H9 (cell line): ENCODE measurements at regions not wholly inside any gene's neighbourhood (a gene's known extent, or its start where the extent isn't known, plus 50 kb on each side); places are given as distances from the start of the nearest gene placed in this dataset.

Experiments used
- DNase-seq: peaks from one replicate; pipeline ENCODE4 v3.0.0-alpha.2; 2017
- H2AFZ ChIP-seq: one replicate; pipeline ENCODE4 v1.6.1; 2013; ENCODE audit warnings: mild to moderate bottlenecking, low read length, control low read depth, moderate library complexity
- H2AK5ac ChIP-seq: 2 replicates; pipeline ENCODE4 v1.6.1; 2013; ENCODE audit warnings: low read length, control low read depth, mixed read lengths; ENCODE audit not compliant: insufficient read length
- H2BK120ac ChIP-seq: one replicate; pipeline ENCODE4 v1.6.1; 2013; ENCODE audit warnings: low read depth, mild to moderate bottlenecking, low read length, control low read depth, inconsistent platforms; ENCODE audit not compliant: poor library complexity, severe bottlenecking
- H2BK12ac ChIP-seq: 2 replicates; pipeline ENCODE4 v1.6.1; 2013; ENCODE audit warnings: low read length, control low read depth, mixed read lengths, low read depth; ENCODE audit not compliant: insufficient read length
- H2BK15ac ChIP-seq: 2 replicates; pipeline ENCODE4 v1.6.1; 2013; ENCODE audit warnings: low read depth, low read length, control low read depth
- H2BK20ac ChIP-seq: one replicate; pipeline ENCODE4 v1.6.1; 2013; ENCODE audit warnings: low read depth, mild to moderate bottlenecking, low read length, control low read depth, inconsistent platforms; ENCODE audit not compliant: poor library complexity, severe bottlenecking
- H2BK5ac ChIP-seq: 2 replicates; pipeline ENCODE4 v1.6.1; 2013; ENCODE audit warnings: low read length, control low read depth, mixed read lengths; ENCODE audit not compliant: insufficient read length
- H3K14ac ChIP-seq: 2 replicates; pipeline ENCODE4 v1.6.1; 2013; ENCODE audit warnings: low read length, control low read depth; ENCODE audit not compliant: insufficient read depth
- H3K18ac ChIP-seq: 2 replicates; pipeline ENCODE4 v1.6.1; 2013; ENCODE audit warnings: low read depth, mild to moderate bottlenecking, mixed read lengths, low read length, control low read depth; ENCODE audit not compliant: insufficient read length
- H3K23ac ChIP-seq: 2 replicates; pipeline ENCODE4 v1.6.1; 2013; ENCODE audit warnings: low read length, control low read depth, mixed read lengths, low read depth; ENCODE audit not compliant: insufficient read length
- H3K23me2 ChIP-seq: 2 replicates; pipeline ENCODE4 v1.6.1; 2013; ENCODE audit warnings: low read depth, mild to moderate bottlenecking, mixed read lengths, low read length, control low read depth; ENCODE audit not compliant: insufficient read length, poor library complexity, severe bottlenecking
- H3K27ac ChIP-seq: 2 replicates; pipeline ENCODE4 v1.5.1; 2013; ENCODE audit warnings: low read length, control low read depth, mixed read lengths, low read depth; ENCODE audit not compliant: insufficient read length
- H3K27me3 ChIP-seq: 2 replicates; pipeline ENCODE4 v1.6.1; 2013; ENCODE audit warnings: low read length, control low read depth, inconsistent platforms; ENCODE audit not compliant: insufficient read depth
- H3K4ac ChIP-seq: 2 replicates; pipeline ENCODE4 v1.6.1; 2013; ENCODE audit warnings: low read depth, mild to moderate bottlenecking, control low read depth, inconsistent platforms, low read length, moderate library complexity
- H3K4me1 ChIP-seq: 2 replicates; pipeline ENCODE4 v1.6.1; 2013; ENCODE audit warnings: low read length, control low read depth, inconsistent platforms; ENCODE audit not compliant: insufficient read depth
- H3K4me2 ChIP-seq: 2 replicates; pipeline ENCODE4 v1.6.1; 2013; ENCODE audit warnings: low read length, control low read depth, mixed read lengths; ENCODE audit not compliant: insufficient read length, insufficient read depth
- H3K56ac ChIP-seq: 2 replicates; pipeline ENCODE4 v1.6.1; 2013; ENCODE audit warnings: low read depth, mild to moderate bottlenecking, mixed read lengths, low read length, control low read depth; ENCODE audit not compliant: insufficient read length
- H3K79me1 ChIP-seq: 2 replicates; pipeline ENCODE4 v1.6.1; 2013; ENCODE audit warnings: low read depth, mild to moderate bottlenecking, moderate library complexity, low read length, control low read depth, inconsistent platforms; ENCODE audit not compliant: insufficient read depth, poor library complexity, severe bottlenecking
- H3K79me2 ChIP-seq: 2 replicates; pipeline ENCODE4 v1.6.1; 2013; ENCODE audit warnings: low read length, control low read depth, inconsistent platforms; ENCODE audit not compliant: insufficient read depth
- H3K9ac ChIP-seq: 2 replicates; pipeline ENCODE4 v1.6.1; 2013; ENCODE audit warnings: low read length, control low read depth, mixed read lengths; ENCODE audit not compliant: insufficient read length; ENCODE audit errors: extremely low read depth
- H3K9me3 ChIP-seq: one replicate; pipeline ENCODE4 v1.6.1; 2013; ENCODE audit warnings: low read depth, low read length, inconsistent platforms; ENCODE audit not compliant: control insufficient read depth
- H3T11ph ChIP-seq: one replicate; pipeline ENCODE4 v1.6.1; 2013; ENCODE audit warnings: mild to moderate bottlenecking, low read length, control low read depth, inconsistent platforms
- H4K20me1 ChIP-seq: one replicate; pipeline ENCODE4 v1.6.1; 2013; ENCODE audit not compliant: control insufficient read depth, insufficient read length, insufficient read depth
- H4K5ac ChIP-seq: 2 replicates; pipeline ENCODE4 v1.6.1; 2013; ENCODE audit warnings: low read depth, mild to moderate bottlenecking, mixed read lengths, low read length, control low read depth; ENCODE audit not compliant: insufficient read length
- H4K8ac ChIP-seq: replicated peaks from 2 replicates; pipeline ENCODE4 v1.6.1; 2013; ENCODE audit warnings: low read length, control low read depth, mixed read lengths, low read depth; ENCODE audit not compliant: insufficient read length
- H4K91ac ChIP-seq: 2 replicates; pipeline ENCODE4 v1.6.1; 2013; ENCODE audit warnings: low read depth, mild to moderate bottlenecking, moderate library complexity, mixed read lengths, low read length, control low read depth; ENCODE audit not compliant: insufficient read length
- H3K27ac Mint-ChIP-seq, 3 experiments: 2 replicates in 2 of 3; 3 replicates in 1 of 3; pipeline ENCODE4 v1.8.0; 2020 to 2021; ENCODE audit warnings: mixed read lengths in 3 of 3, mild to moderate bottlenecking in 1 of 3, moderate library complexity in 1 of 3
- H3K27me3 Mint-ChIP-seq: 2 replicates; pipeline ENCODE4 v1.8.0; 2021; ENCODE audit warnings: low read depth, mild to moderate bottlenecking, moderate library complexity, mixed read lengths
- H3K36me3 Mint-ChIP-seq, 3 experiments: 2 replicates in 2 of 3; 3 replicates in 1 of 3; pipeline ENCODE4 v1.8.0; 2020 to 2021; ENCODE audit warnings: low read depth in 3 of 3, mixed read lengths in 3 of 3; ENCODE audit not compliant: insufficient read depth in 1 of 3
- H3K4me1 Mint-ChIP-seq, 2 experiments: 2 replicates each; pipeline ENCODE4 v1.8.0; 2020; ENCODE audit warnings: mixed read lengths in 2 of 2
- H3K4me3 Mint-ChIP-seq, 2 experiments: 2 replicates in 1 of 2; 3 replicates in 1 of 2; pipeline ENCODE4 v1.8.0; 2020 to 2021; ENCODE audit warnings: mild to moderate bottlenecking in 2 of 2, mixed read lengths in 2 of 2, moderate library complexity in 1 of 2
- H3K9me3 Mint-ChIP-seq, 2 experiments: 2 replicates in 1 of 2; 3 replicates in 1 of 2; pipeline ENCODE4 v1.8.0; 2020; ENCODE audit warnings: mild to moderate bottlenecking in 2 of 2, mixed read lengths in 2 of 2, moderate library complexity in 1 of 2
- CTCF ChIP-seq: fragments of 200-600 bp; sonication (generic); conservative IDR thresholded peaks from 3 replicates; pipeline ENCODE4 v1.8.0; 2021; ENCODE audit warnings: antibody characterized with exemption, mild to moderate bottlenecking
- WGBS: extraction: QIAGEN DNeasy Blood & Tissue Kit; methylation state at CpG from one replicate; pipeline ENCODE4 v1.1.7; 2013; ENCODE audit warnings: missing lambda C conversion rate, low lambda C conversion rate, mixed read lengths; ENCODE audit not compliant: insufficient read length; ENCODE audit errors: extremely low coverage; 5-methylcytosine and 5-hydroxymethylcytosine counted together

GRCh38 chr5:91495699-91496098 lies 112.6 kb upstream of the ARRDC3 start:
- no peak for DNase-seq
- Histone ChIP-seq H3K4ac (no peak overlapping the region), H3T11ph (no peak overlapping the region), H3K27me3 (no peaks in the 10 kb centered on the region), H2BK120ac (no peak overlapping the region), H3K4me2 (no peak overlapping the region), H2AK5ac (no peak overlapping the region), H3K18ac (no peak overlapping the region), H2BK15ac (no peak overlapping the region), H4K8ac (no peak overlapping the region), H3K79me2 (no peaks in the 10 kb centered on the region), H2BK12ac (no peak overlapping the region), H3K23me2 (no peaks in the 10 kb centered on the region), H3K27ac (no peak overlapping the region), H3K4me1 (no peaks in the 10 kb centered on the region), H4K91ac (no peak overlapping the region), H3K79me1 (no peaks in the 10 kb centered on the region), H3K9me3 (no peaks in the 10 kb centered on the region), H4K5ac (no peak overlapping the region), H2AFZ (no peak overlapping the region), H3K56ac (no peak overlapping the region), H3K23ac (no peak overlapping the region), H2BK20ac (no peak overlapping the region), H4K20me1 (no peaks in the 10 kb centered on the region), H3K9ac (no peak overlapping the region), H2BK5ac (no peak overlapping the region), H3K14ac (no peak overlapping the region)
- WGBS: no CpG with 5 or more reads among the region's 2 CpGs
- no peak overlapping the region for H3K27ac Mint-ChIP-seq
- peaks cover 13 to 14% of the 10 kb centered on the region in 2 experiments for H3K4me1 Mint-ChIP-seq
- H3K9me3 Mint-ChIP-seq: no peaks in the 10 kb centered on the region
- H3K36me3 Mint-ChIP-seq: no peaks in the 10 kb centered on the region
- no peaks in the 10 kb centered on the region for H3K27me3 Mint-ChIP-seq
- TF ChIP-seq CTCF: no peak
- H3K4me3 Mint-ChIP-seq: no peak overlapping the region
